Esophagus (tissue), 2 donors: ENCODE measurements at regions not wholly inside any gene's neighbourhood (a gene's known extent, or its start where the extent isn't known, plus 50 kb on each side); places are given as distances from the start of the nearest gene placed in this dataset.

Source experiments
- H3K27ac ChIP-seq, 2 donors: one replicate each; pipeline ENCODE4 v1.5.1; 2013; ENCODE audit warnings: low read depth in 2 of 2, mild to moderate bottlenecking in 2 of 2, inconsistent platforms in 1 of 2, low read length in 1 of 2, moderate library complexity in 1 of 2
- H3K27me3 ChIP-seq, 2 donors: one replicate each; pipeline ENCODE4 v1.6.1; 2013; ENCODE audit warnings: low read length in 2 of 2, control low read depth in 1 of 2, mild to moderate bottlenecking in 1 of 2; ENCODE audit not compliant: insufficient read depth in 2 of 2, control insufficient read depth in 1 of 2
- H3K36me3 ChIP-seq, 2 donors: one replicate each; pipeline ENCODE4 v1.6.1; 2013; ENCODE audit warnings: low read length in 1 of 2; ENCODE audit not compliant: control insufficient read depth in 2 of 2, insufficient read depth in 2 of 2
- H3K4me1 ChIP-seq, 2 donors: one replicate each; pipeline ENCODE4 v1.6.1; 2013; ENCODE audit warnings: low read length in 1 of 2; ENCODE audit not compliant: control insufficient read depth in 2 of 2, insufficient read depth in 2 of 2
- H3K4me3 ChIP-seq, 2 donors: one replicate each; pipeline ENCODE4 v1.5.1; 2013; ENCODE audit warnings: low read length in 2 of 2, mild to moderate bottlenecking in 2 of 2, low read depth in 1 of 2, moderate library complexity in 1 of 2
- H3K9me3 ChIP-seq, 2 donors: one replicate each; pipeline ENCODE4 v1.6.1; 2013; ENCODE audit warnings: mild to moderate bottlenecking in 2 of 2, low read depth in 1 of 2, low read length in 1 of 2, moderate library complexity in 1 of 2; ENCODE audit not compliant: control insufficient read depth in 2 of 2, insufficient read depth in 1 of 2
- WGBS, 2 donors: extraction: QIAGEN DNeasy Blood & Tissue Kit; methylation state at CpG; one replicate each; pipeline ENCODE4 v1.1.7; 2013; 5-methylcytosine and 5-hydroxymethylcytosine counted together
- donor health status: healthy with polysubstance abuse.
- donor health status: Bipolar disorder and iron deficiency.

DNA sequence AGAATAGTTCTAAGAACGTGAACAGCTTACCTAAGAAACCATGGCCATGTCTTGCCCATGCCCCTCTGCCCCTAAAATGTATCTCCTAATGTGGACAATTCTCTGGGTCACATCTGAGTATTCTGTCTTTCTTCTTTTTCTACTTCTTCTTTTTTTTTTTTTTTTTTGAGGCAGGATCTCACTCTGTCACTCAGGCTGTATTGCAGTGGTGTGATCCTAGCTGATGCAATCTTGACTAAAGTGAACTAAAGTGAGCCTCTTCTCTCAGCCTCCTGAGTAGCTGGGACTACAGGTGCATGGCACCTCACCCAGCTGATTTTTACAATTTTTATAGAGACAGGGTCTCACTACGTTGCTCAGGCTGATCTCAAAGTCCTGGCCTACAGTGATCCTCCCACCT, 204.8 kb upstream of the ZPLD1 start:
- WGBS, 2 donors = 89 to 93% methylated on average over 2 of the region's 2 CpGs
- Histone ChIP-seq H3K27me3 (no peaks in the 10 kb centered on the region), H3K27ac (no peak overlapping the region), H3K4me3 (no peak overlapping the region), H3K9me3 (no peaks in the 10 kb centered on the region), H3K4me1 (no peaks in the 10 kb centered on the region), H3K36me3 (no peaks in the 10 kb centered on the region)

DNA sequence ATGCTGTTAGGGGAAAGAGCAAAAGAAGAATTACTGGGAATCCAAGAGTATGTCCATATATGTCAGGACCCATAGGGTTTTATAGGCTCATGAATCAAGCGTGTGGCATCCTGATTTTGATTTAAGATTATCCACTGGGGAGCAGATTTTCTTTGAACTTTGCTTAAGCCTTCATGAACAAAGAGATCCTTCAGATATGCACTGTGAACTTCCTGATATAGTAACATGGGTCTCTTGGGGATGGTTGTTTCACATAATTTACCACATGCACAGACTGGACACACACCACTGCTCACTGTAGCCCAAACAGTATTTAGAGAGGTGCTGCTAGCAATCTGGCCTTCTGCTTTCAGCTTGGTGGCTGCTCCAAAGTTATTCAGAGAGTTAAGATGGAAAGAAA, 200.9 kb upstream of the ZPLD1 start:
- H3K4me3 ChIP-seq = no peak overlapping the region
- no peaks in the 10 kb centered on the region for H3K9me3 ChIP-seq
- WGBS, 2 donors = 72 to 79% methylated on average over 1 of the region's 1 CpG
- no peaks in the 10 kb centered on the region for H3K27me3 ChIP-seq
- no peak overlapping the region for H3K27ac ChIP-seq
- no peaks in the 10 kb centered on the region for H3K36me3 ChIP-seq
- H3K4me1 ChIP-seq = no peaks in the 10 kb centered on the region

DNA sequence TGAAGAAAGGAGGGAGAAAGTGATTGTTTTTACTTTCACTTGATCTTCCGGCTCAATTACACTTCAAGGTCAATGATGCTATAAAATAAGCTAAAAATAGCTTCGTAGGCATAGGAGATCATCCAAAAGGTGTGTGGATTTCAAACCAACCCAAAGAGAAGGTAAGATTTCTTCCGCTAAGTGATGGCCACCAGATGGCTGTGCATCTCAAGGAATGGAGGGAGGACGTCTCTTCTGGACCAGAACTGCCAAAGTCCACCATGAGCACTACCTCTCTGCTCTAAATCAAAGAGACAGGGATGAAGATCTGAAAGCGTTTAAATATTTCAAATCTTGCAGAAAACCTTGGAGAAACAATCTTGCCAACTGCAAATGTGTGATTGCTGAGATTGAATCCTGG, 199.1 kb upstream of the ZPLD1 start:
- no peaks in the 10 kb centered on the region for H3K9me3 ChIP-seq
- H3K27me3 ChIP-seq = no peaks in the 10 kb centered on the region
- H3K27ac ChIP-seq = no peak overlapping the region
- no peak overlapping the region for H3K4me3 ChIP-seq
- H3K36me3 ChIP-seq = no peaks in the 10 kb centered on the region
- WGBS, 2 donors = 61 to 78% methylated on average over 5 of the region's 5 CpGs
- no peaks in the 10 kb centered on the region for H3K4me1 ChIP-seq

DNA sequence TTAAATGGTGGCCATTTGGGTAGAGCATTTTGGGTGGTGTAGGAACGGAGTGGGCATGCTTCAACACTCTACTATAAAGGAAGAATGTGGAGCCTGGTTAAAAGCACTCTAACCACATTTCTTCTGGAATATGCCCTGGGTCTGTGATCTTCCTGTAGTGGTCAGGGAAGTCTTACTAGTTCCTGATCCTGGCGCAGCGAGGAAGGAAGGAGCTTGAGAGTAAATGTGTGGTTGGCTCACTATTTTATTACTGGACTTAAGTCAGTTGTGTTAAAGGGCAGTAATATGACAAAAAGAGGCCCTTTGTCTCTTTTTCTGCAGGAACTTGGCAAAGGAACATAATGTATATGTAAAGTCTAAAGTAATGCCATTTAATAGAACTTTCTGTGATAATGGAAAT, 197.6 kb upstream of the ZPLD1 start:
- Histone ChIP-seq H3K27me3 (no peaks in the 10 kb centered on the region), H3K4me1 (no peaks in the 10 kb centered on the region), H3K27ac (no peak overlapping the region), H3K9me3 (no peaks in the 10 kb centered on the region), H3K36me3 (no peaks in the 10 kb centered on the region), H3K4me3 (no peak overlapping the region)
- WGBS, 2 donors = 87 to 88% methylated on average over 3 of the region's 3 CpGs

DNA sequence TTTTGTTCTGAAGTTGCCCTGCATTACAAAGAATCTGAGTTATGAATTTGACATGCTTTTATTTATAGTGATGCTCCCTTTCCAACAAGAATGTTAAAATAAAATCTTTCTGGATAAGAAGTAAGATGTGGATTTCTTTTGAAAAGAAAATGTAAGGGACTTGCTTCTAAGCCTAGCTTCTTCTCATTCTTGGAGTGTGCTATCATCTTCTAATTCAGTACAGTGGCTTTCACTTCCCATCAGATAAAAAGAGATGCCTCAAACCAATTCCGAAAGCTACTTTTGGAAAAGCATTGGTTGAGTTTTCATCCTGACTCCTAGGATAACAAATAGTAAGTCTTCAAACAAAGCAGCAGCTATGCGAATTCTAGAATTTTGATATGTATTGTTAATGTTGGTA, 197.0 kb upstream of the ZPLD1 start:
- H3K27me3 ChIP-seq = no peaks in the 10 kb centered on the region
- no peaks in the 10 kb centered on the region for H3K4me1 ChIP-seq
- H3K36me3 ChIP-seq = no peaks in the 10 kb centered on the region
- 80 to 90% methylated on average over 2 of the region's 2 CpGs for WGBS, 2 donors
- H3K27ac ChIP-seq = no peak overlapping the region
- no peaks in the 10 kb centered on the region for H3K9me3 ChIP-seq
- H3K4me3 ChIP-seq = no peak overlapping the region

DNA sequence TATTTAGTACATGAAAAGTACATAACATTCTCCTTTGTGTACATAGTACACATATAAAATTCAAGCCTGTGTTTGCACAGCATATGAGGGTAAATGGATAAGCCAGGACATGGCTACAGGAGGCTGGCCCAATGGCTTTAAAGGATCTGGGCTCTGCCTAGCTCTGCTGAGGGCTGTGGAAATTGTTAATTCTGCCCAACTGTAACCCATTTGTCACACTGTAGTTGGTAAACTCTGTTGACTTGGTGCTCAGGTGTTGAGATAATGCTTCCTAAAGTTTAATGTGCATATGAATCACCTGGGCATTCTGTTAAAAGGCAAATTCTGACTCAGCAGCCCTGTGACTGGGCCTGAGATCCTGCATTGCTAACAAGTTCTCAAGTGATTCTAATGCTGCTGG, 196.5 kb upstream of the ZPLD1 start:
- Histone ChIP-seq H3K9me3 (no peaks in the 10 kb centered on the region), H3K4me1 (no peaks in the 10 kb centered on the region), H3K36me3 (no peaks in the 10 kb centered on the region), H3K27me3 (no peaks in the 10 kb centered on the region), H3K4me3 (no peak overlapping the region), H3K27ac (no peak overlapping the region)

DNA sequence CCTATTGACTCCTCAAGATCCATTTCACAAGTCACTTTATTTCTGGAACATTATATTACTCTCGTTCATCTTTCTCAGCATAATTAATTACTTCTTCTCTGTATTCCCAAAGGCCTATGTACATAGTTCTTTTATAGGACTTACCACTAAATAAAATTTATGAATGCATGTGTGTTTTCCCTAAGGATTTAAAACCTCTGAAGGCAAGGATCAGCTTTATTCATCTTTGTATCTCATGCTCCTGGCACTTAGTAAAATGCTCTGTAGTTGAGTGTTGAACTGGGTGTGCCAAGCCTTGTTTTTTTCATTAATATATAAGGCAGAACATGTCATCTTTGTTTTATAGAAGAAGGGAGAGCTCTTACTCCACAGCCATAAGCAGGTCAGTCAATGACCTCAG, 194.1 kb upstream of the ZPLD1 start:
- H3K4me1 ChIP-seq = no peaks in the 10 kb centered on the region
- WGBS, 2 donors = 60 to 71% methylated on average over 1 of the region's 1 CpG
- H3K27ac ChIP-seq = no peak overlapping the region
- no peaks in the 10 kb centered on the region for H3K9me3 ChIP-seq
- H3K4me3 ChIP-seq = no peak overlapping the region
- no peaks in the 10 kb centered on the region for H3K36me3 ChIP-seq
- H3K27me3 ChIP-seq = no peaks in the 10 kb centered on the region

DNA sequence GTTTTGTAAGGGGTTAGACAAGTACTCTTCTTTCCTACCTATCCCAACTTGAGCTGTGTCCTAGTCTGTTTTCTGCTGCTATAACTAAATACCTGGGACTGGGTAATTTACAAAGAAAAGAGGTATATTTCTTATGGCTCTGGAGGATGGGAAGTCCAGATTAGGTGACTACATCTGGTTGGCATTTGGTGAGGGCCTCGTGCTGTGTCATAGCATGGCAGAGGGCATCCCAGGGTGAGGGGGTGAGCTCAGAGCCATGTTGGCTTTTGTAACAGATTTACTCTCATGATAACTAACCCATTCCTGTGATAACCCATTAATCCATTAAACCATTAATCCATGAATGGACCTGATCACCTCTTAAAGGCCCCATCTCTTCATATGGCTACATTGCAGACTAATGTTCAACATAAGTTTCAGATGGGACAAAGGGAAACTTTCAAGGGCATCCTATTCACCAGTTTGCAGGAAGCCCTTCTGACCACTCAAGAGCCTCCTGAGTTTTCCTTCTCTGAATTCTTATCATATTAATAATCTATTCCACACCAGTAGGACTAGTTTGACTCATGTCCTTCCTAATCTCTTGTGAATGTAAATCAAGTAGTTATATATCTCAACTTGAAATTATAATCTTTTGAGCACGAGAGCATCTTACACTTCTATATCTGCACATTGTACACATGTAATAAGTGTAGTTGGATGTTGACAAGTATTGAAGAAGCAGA, 185.7 kb upstream of the ZPLD1 start:
- Histone ChIP-seq H3K9me3 (no peaks in the 10 kb centered on the region), H3K4me1 (no peaks in the 10 kb centered on the region), H3K27ac (no peak overlapping the region), H3K36me3 (no peaks in the 10 kb centered on the region), H3K27me3 (no peaks in the 10 kb centered on the region), H3K4me3 (no peak overlapping the region)
- 71 to 74% methylated on average over 2 of the region's 2 CpGs for WGBS, 2 donors

DNA sequence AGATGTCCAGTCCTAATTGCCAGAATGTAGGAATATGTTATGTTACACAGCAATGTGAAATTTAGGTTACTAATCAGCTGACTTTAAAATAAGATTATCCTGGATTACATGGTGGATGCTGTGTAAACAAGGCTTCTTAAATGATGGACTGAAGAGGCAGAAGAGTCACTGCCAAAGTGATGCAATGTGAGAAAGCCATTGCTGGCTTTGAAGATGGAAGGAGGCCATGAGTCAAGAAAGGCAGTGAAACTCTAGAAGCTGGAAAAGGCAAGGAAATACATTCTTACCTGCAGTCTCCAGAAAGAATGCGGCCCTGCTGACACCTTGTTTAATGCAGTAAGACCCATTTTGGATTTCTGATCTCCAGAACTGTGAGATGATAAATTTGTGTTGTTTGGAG, 179.1 kb upstream of the ZPLD1 start:
- H3K4me3 ChIP-seq = no peak overlapping the region
- H3K9me3 ChIP-seq = no peaks in the 10 kb centered on the region
- H3K36me3 ChIP-seq = no peaks in the 10 kb centered on the region
- H3K4me1 ChIP-seq = no peaks in the 10 kb centered on the region
- no peaks in the 10 kb centered on the region for H3K27me3 ChIP-seq
- H3K27ac ChIP-seq = no peak overlapping the region
- 91 to 100% methylated on average over 1 of the region's 1 CpG for WGBS, 2 donors

DNA sequence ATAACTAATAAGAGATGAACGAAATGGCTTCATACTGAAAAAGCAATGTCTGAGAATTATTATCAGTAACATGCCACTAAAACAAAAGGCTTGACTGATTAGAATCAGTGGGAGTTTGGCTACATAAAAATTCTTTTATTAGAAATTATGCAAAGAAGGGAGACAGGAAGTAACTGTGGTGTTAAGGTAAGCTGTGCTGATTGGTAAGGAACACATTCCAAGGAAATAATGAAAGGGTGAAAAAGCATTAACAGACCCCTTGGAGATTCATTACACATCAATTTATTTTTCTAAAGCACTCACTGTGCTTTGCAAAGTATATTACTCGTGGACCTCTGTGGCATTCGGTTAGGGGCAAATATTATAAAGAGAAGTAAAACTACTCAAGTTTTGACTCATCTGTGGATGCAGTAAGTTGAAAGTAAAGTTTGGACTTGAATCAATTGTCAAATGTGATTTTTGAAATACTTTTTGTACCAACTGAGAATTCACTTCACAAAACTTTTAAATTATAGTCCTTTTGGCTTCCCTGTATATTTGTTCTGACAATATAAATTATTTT, 176.1 kb upstream of the ZPLD1 start:
- H3K4me3 ChIP-seq = no peak overlapping the region

More for the DNA sequence above, 176.1 kb upstream of the ZPLD1 start:
- Histone ChIP-seq H3K9me3 (no peaks in the 10 kb centered on the region), H3K27me3 (no peaks in the 10 kb centered on the region), H3K27ac (no peak overlapping the region), H3K36me3 (no peaks in the 10 kb centered on the region), H3K4me1 (no peaks in the 10 kb centered on the region)
- 34 to 49% methylated on average over 3 of the region's 3 CpGs for WGBS, 2 donors
